ENCODE measurements at regions not wholly inside any gene's neighbourhood (a gene's known extent, or its start where the extent isn't known, plus 50 kb on each side); places are given as distances from the start of the nearest gene placed in this dataset.

- WGBS, 2 donors (ENCODE audit: extremely low coverage in 2 of 2, insufficient read length in 2 of 2, insufficient replicate concordance in 1 of 2) = no CpG with 5 or more reads among the region's 3 CpGs
- H3K27me3 ChIP-seq (ENCODE audit: control insufficient read depth in 3 of 3, insufficient read depth in 3 of 3, low read depth in 1 of 3, low read length in 3 of 3) = no peaks in the 10 kb centered on the region
- H2BK5ac ChIP-seq (ENCODE audit: low read length) = no peak overlapping the region
- H4K8ac ChIP-seq (ENCODE audit: low read depth, low read length) = no peak overlapping the region
- H3K23ac ChIP-seq (ENCODE audit: low read depth, low read length, poor library complexity) = no peak overlapping the region
- no peak overlapping the region for H3K4me3 ChIP-seq (ENCODE audit: low read length in 2 of 2)
- no peaks in the 10 kb centered on the region for H3K79me1 ChIP-seq (ENCODE audit: low read depth, low read length)
- H2AK5ac ChIP-seq (ENCODE audit: low read depth, low read length) = no peak overlapping the region
- H3K36me3 ChIP-seq (replicated peaks in 1 of 2; ENCODE audit: control insufficient read depth in 2 of 2, insufficient read depth in 2 of 2, low read length in 2 of 2) = no peaks in the 10 kb centered on the region
- no peak overlapping the region for H2AFZ ChIP-seq (ENCODE audit: low read length)
- H4K91ac ChIP-seq (ENCODE audit: low read depth, low read length, poor library complexity) = no peak overlapping the region
- DNase-seq (ENCODE audit: low spot score) = no peak
- H2BK12ac ChIP-seq (ENCODE audit: low read length) = no peak overlapping the region
- H3K4me1 ChIP-seq (ENCODE audit: control insufficient read depth in 2 of 2, insufficient read depth in 1 of 2, low read depth in 1 of 2, low read length in 2 of 2) = no peaks in the 10 kb centered on the region
- H2BK15ac ChIP-seq (ENCODE audit: low read length) = no peak overlapping the region
- H2BK120ac ChIP-seq (ENCODE audit: low read depth, low read length) = no peak overlapping the region
- no peak overlapping the region for H3K4me2 ChIP-seq (ENCODE audit: insufficient read depth, low read length, poor library complexity, severe bottlenecking)
- no peak overlapping the region for H3K18ac ChIP-seq (ENCODE audit: low read length)
- H3K9ac ChIP-seq (ENCODE audit: low read depth, low read length, poor library complexity) = no peak overlapping the region
- H3K27ac ChIP-seq (replicated peaks; ENCODE audit: low read length) = no peak overlapping the region
- H3K4ac ChIP-seq (ENCODE audit: low read length) = no peak overlapping the region
- no peak overlapping the region for H3K14ac ChIP-seq (ENCODE audit: low read length)
- H3K9me3 ChIP-seq (replicated peaks in 1 of 2; ENCODE audit: control insufficient read depth in 2 of 2, insufficient read depth in 1 of 2, low read depth in 1 of 2, low read length in 2 of 2) = no peaks in the 10 kb centered on the region
Measured at GRCh38 chr2:199025146-199025545, 432.6 kb downstream of the SATB2 start.

GRCh38 chr2:199024224-199024623 is 433.5 kb downstream of the SATB2 start:
- H2AFZ ChIP-seq (ENCODE audit: low read length) = no peak overlapping the region
- no peaks in the 10 kb centered on the region for H3K27me3 ChIP-seq (ENCODE audit: control insufficient read depth in 3 of 3, insufficient read depth in 3 of 3, low read depth in 1 of 3, low read length in 3 of 3)
- H2BK15ac ChIP-seq (ENCODE audit: low read length) = no peak overlapping the region
- H3K4me2 ChIP-seq (ENCODE audit: insufficient read depth, low read length, poor library complexity, severe bottlenecking) = no peak overlapping the region
- H3K4me1 ChIP-seq (ENCODE audit: control insufficient read depth in 2 of 2, insufficient read depth in 1 of 2, low read depth in 1 of 2, low read length in 2 of 2) = no peaks in the 10 kb centered on the region
- H3K9me3 ChIP-seq (replicated peaks in 1 of 2; ENCODE audit: control insufficient read depth in 2 of 2, insufficient read depth in 1 of 2, low read depth in 1 of 2, low read length in 2 of 2) = no peaks in the 10 kb centered on the region
- no peak overlapping the region for H3K4me3 ChIP-seq (ENCODE audit: low read length in 2 of 2)
- no peak overlapping the region for H3K14ac ChIP-seq (ENCODE audit: low read length)
- H3K36me3 ChIP-seq (replicated peaks in 1 of 2; ENCODE audit: control insufficient read depth in 2 of 2, insufficient read depth in 2 of 2, low read length in 2 of 2) = no peaks in the 10 kb centered on the region
- H3K23ac ChIP-seq (ENCODE audit: low read depth, low read length, poor library complexity) = no peak overlapping the region
- H3K18ac ChIP-seq (ENCODE audit: low read length) = no peak overlapping the region
- no peaks in the 10 kb centered on the region for H3K79me1 ChIP-seq (ENCODE audit: low read depth, low read length)
- H2AK5ac ChIP-seq (ENCODE audit: low read depth, low read length) = no peak overlapping the region
- no peak for DNase-seq (ENCODE audit: low spot score)
- no peak overlapping the region for H4K91ac ChIP-seq (ENCODE audit: low read depth, low read length, poor library complexity)
- H3K4ac ChIP-seq (ENCODE audit: low read length) = no peak overlapping the region
- H3K9ac ChIP-seq (ENCODE audit: low read depth, low read length, poor library complexity) = no peak overlapping the region
- H2BK12ac ChIP-seq (ENCODE audit: low read length) = no peak overlapping the region
- no peak overlapping the region for H2BK5ac ChIP-seq (ENCODE audit: low read length)
- H4K8ac ChIP-seq (ENCODE audit: low read depth, low read length) = no peak overlapping the region
- no peak overlapping the region for H2BK120ac ChIP-seq (ENCODE audit: low read depth, low read length)
- no peak overlapping the region for H3K27ac ChIP-seq (replicated peaks; ENCODE audit: low read length)

- Histone ChIP-seq H2AK5ac (ENCODE audit: low read depth, low read length) (no peak overlapping the region), H3K9me3 (replicated peaks in 1 of 2; ENCODE audit: control insufficient read depth in 2 of 2, insufficient read depth in 1 of 2, low read depth in 1 of 2, low read length in 2 of 2) (no peaks in the 10 kb centered on the region), H2AFZ (ENCODE audit: low read length) (no peak overlapping the region), H3K4ac (ENCODE audit: low read length) (no peak overlapping the region), H3K23ac (ENCODE audit: low read depth, low read length, poor library complexity) (no peak overlapping the region), H3K36me3 (replicated peaks in 1 of 2; ENCODE audit: control insufficient read depth in 2 of 2, insufficient read depth in 2 of 2, low read length in 2 of 2) (no peaks in the 10 kb centered on the region), H2BK120ac (ENCODE audit: low read depth, low read length) (no peak overlapping the region), H4K8ac (ENCODE audit: low read depth, low read length) (no peak overlapping the region), H3K4me2 (ENCODE audit: insufficient read depth, low read length, poor library complexity, severe bottlenecking) (no peak overlapping the region), H2BK12ac (ENCODE audit: low read length) (no peak overlapping the region), H3K4me1 (ENCODE audit: control insufficient read depth in 2 of 2, insufficient read depth in 1 of 2, low read depth in 1 of 2, low read length in 2 of 2) (no peaks in the 10 kb centered on the region), H3K14ac (ENCODE audit: low read length) (no peak overlapping the region), H3K4me3 (ENCODE audit: low read length in 2 of 2) (no peak overlapping the region), H3K9ac (ENCODE audit: low read depth, low read length, poor library complexity) (no peak overlapping the region), H3K79me1 (ENCODE audit: low read depth, low read length) (no peaks in the 10 kb centered on the region), H2BK15ac (ENCODE audit: low read length) (no peak overlapping the region), H2BK5ac (ENCODE audit: low read length) (no peak overlapping the region), H3K27ac (replicated peaks; ENCODE audit: low read length) (no peak overlapping the region), H3K18ac (ENCODE audit: low read length) (no peak overlapping the region), H4K91ac (ENCODE audit: low read depth, low read length, poor library complexity) (no peak overlapping the region), H3K27me3 (ENCODE audit: control insufficient read depth in 3 of 3, insufficient read depth in 3 of 3, low read depth in 1 of 3, low read length in 3 of 3) (no peaks in the 10 kb centered on the region)
- DNase-seq (ENCODE audit: low spot score) = peak; percentile 11
- WGBS, 2 donors (ENCODE audit: extremely low coverage in 2 of 2, insufficient read length in 2 of 2, insufficient replicate concordance in 1 of 2) = no CpG with 5 or more reads among the region's 4 CpGs
Measured at GRCh38 chr2:199019898-199020507, 437.7 kb downstream of the SATB2 start.

- Histone ChIP-seq H3K4me2 (ENCODE audit: insufficient read depth, low read length, poor library complexity, severe bottlenecking) (no peak overlapping the region), H2AFZ (ENCODE audit: low read length) (no peak overlapping the region), H3K18ac (ENCODE audit: low read length) (no peak overlapping the region), H2BK15ac (ENCODE audit: low read length) (no peak overlapping the region), H2AK5ac (ENCODE audit: low read depth, low read length) (no peak overlapping the region), H3K27me3 (ENCODE audit: control insufficient read depth in 3 of 3, insufficient read depth in 3 of 3, low read depth in 1 of 3, low read length in 3 of 3) (no peaks in the 10 kb centered on the region), H2BK120ac (ENCODE audit: low read depth, low read length) (no peak overlapping the region), H3K23ac (ENCODE audit: low read depth, low read length, poor library complexity) (no peak overlapping the region), H3K14ac (ENCODE audit: low read length) (no peak overlapping the region), H3K27ac (replicated peaks; ENCODE audit: low read length) (no peak overlapping the region), H3K4me3 (ENCODE audit: low read length in 2 of 2) (no peak overlapping the region), H4K8ac (ENCODE audit: low read depth, low read length) (peak overlapping the region; percentile 65), H2BK12ac (ENCODE audit: low read length) (no peak overlapping the region), H2BK5ac (ENCODE audit: low read length) (no peak overlapping the region), H3K79me1 (ENCODE audit: low read depth, low read length) (no peaks in the 10 kb centered on the region), H3K4me1 (ENCODE audit: control insufficient read depth in 2 of 2, insufficient read depth in 1 of 2, low read depth in 1 of 2, low read length in 2 of 2) (no peaks in the 10 kb centered on the region), H4K91ac (ENCODE audit: low read depth, low read length, poor library complexity) (no peak overlapping the region), H3K36me3 (replicated peaks in 1 of 2; ENCODE audit: control insufficient read depth in 2 of 2, insufficient read depth in 2 of 2, low read length in 2 of 2) (no peaks in the 10 kb centered on the region), H3K4ac (ENCODE audit: low read length) (no peak overlapping the region), H3K9me3 (replicated peaks in 1 of 2; ENCODE audit: control insufficient read depth in 2 of 2, insufficient read depth in 1 of 2, low read depth in 1 of 2, low read length in 2 of 2) (no peaks in the 10 kb centered on the region), H3K9ac (ENCODE audit: low read depth, low read length, poor library complexity) (no peak overlapping the region)
- DNase-seq (ENCODE audit: low spot score) = no peak
- WGBS, 2 donors (ENCODE audit: extremely low coverage in 2 of 2, insufficient read length in 2 of 2, insufficient replicate concordance in 1 of 2) = no CpG with 5 or more reads among the region's 1 CpG
Measured at GRCh38 chr2:199018826-199019225, 438.9 kb downstream of the SATB2 start.
